ENCODE measurements at regions not wholly inside any gene's neighbourhood (a gene's known extent, or its start where the extent isn't known, plus 50 kb on each side); places are given as distances from the start of the nearest gene placed in this dataset.

GRCh38 chr21:31489726-31490125 is 145.7 kb upstream of the TIAM1 start:
- Mint-ChIP-seq H3K27me3 (ENCODE audit: low read depth in 3 of 3) (peaks cover 0 to 2% (median 0%) of the 10 kb centered on the region in 3 donors), H3K4me1 (no peaks in the 10 kb centered on the region), H3K27ac (no peak overlapping the region), H3K9me3 (peaks cover 19 to 43% (median 31%) of the 10 kb centered on the region in 7 donors), H3K36me3 (no peaks in the 10 kb centered on the region), H3K4me3 (no peak overlapping the region)
- no peak for TF ChIP-seq CTCF (IDR thresholded peaks at IDR 0.05)
- H3K36me3 ChIP-seq (replicated peaks in 1 of 2; ENCODE audit: control insufficient read depth in 1 of 2, insufficient read depth in 2 of 2, low read length in 2 of 2), result no peaks in the 10 kb centered on the region
- no peak overlapping the region for H3K27ac ChIP-seq (ENCODE audit: low read depth in 1 of 2, low read length in 2 of 2)
- H3K79me2 ChIP-seq (ENCODE audit: insufficient read depth, low read length), result no peaks in the 10 kb centered on the region
- H3K9me3 ChIP-seq (replicated peaks in 1 of 2; ENCODE audit: control insufficient read depth in 1 of 2, insufficient read depth in 1 of 2, low read length in 2 of 2), result peaks cover 21 to 37% of the 10 kb centered on the region in 2 donors
- DNase-seq, result no peak
- WGBS (ENCODE audit: insufficient coverage), result no CpG with 5 or more reads among the region's 2 CpGs
- no peaks in the 10 kb centered on the region for H3K27me3 ChIP-seq (ENCODE audit: control insufficient read depth in 2 of 2, insufficient read depth in 2 of 2, low read length in 2 of 2)
- H3K4me2 ChIP-seq (replicated peaks; ENCODE audit: extremely low read depth, low read length, poor library complexity, severe bottlenecking), result no peak overlapping the region
- H3K4me1 ChIP-seq (ENCODE audit: control insufficient read depth in 1 of 2, insufficient read depth in 2 of 2, low read length in 2 of 2), result no peaks in the 10 kb centered on the region
- H3K9ac ChIP-seq (ENCODE audit: insufficient read depth, low read length, poor library complexity, severe bottlenecking), result no peak overlapping the region
- H4K20me1 ChIP-seq (ENCODE audit: insufficient read depth, low read length), result no peaks in the 10 kb centered on the region
- no peak overlapping the region for H2AFZ ChIP-seq (ENCODE audit: insufficient read depth, low read depth, low read length, poor library complexity, severe bottlenecking)
- no peak overlapping the region for H3K4me3 ChIP-seq (replicated peaks in 1 of 3; ENCODE audit: low read depth in 2 of 3, low read length in 3 of 3)
- intact Hi-C loops (cut with micrococcal nuclease), result no loop called here

DNA sequence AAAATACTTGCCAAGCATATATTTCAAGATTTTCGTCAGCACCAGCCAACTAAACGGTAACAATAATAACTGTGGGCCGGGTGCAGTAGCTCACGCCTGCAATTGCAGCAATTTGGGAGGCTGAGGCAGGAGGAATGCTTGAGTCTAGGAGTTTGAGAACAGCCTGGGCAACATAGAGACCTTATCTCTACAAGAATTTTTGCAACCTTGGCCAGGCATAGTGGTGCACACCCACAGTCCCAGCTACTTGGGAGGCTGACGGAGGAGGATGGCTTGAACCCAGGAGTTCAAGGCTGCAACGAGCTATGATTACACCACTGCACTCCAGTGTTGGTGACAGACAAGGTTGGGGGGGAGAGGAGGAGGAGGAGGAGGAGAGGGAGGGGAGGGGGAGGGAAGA is 145.0 kb upstream of the TIAM1 start:
- no peak overlapping the region for H2AFZ ChIP-seq (ENCODE audit: insufficient read depth, low read depth, low read length, poor library complexity, severe bottlenecking)
- H3K36me3 ChIP-seq (replicated peaks in 1 of 2; ENCODE audit: control insufficient read depth in 1 of 2, insufficient read depth in 2 of 2, low read length in 2 of 2), result no peaks in the 10 kb centered on the region
- no CpG with 5 or more reads among the region's 6 CpGs for WGBS (ENCODE audit: insufficient coverage)
- no peak overlapping the region for H3K9ac ChIP-seq (ENCODE audit: insufficient read depth, low read length, poor library complexity, severe bottlenecking)
- Mint-ChIP-seq H3K4me3 (no peak overlapping the region), H3K27ac (no peak overlapping the region), H3K4me1 (no peaks in the 10 kb centered on the region), H3K27me3 (ENCODE audit: low read depth in 3 of 3) (peaks cover 0 to 2% (median 0%) of the 10 kb centered on the region in 3 donors), H3K36me3 (no peaks in the 10 kb centered on the region), H3K9me3 (peaks cover 25 to 50% (median 37%) of the 10 kb centered on the region in 7 donors)
- no peak for DNase-seq
- no peak overlapping the region for H3K27ac ChIP-seq (ENCODE audit: low read depth in 1 of 2, low read length in 2 of 2)
- H3K27me3 ChIP-seq (ENCODE audit: control insufficient read depth in 2 of 2, insufficient read depth in 2 of 2, low read length in 2 of 2), result no peaks in the 10 kb centered on the region
- intact Hi-C loops (cut with micrococcal nuclease), result no loop called here
- no peak for TF ChIP-seq CTCF (IDR thresholded peaks at IDR 0.05)
- H4K20me1 ChIP-seq (ENCODE audit: insufficient read depth, low read length), result no peaks in the 10 kb centered on the region
- no peak overlapping the region for H3K4me3 ChIP-seq (replicated peaks in 1 of 3; ENCODE audit: low read depth in 2 of 3, low read length in 3 of 3)
- no peaks in the 10 kb centered on the region for H3K79me2 ChIP-seq (ENCODE audit: insufficient read depth, low read length)
- H3K9me3 ChIP-seq (replicated peaks in 1 of 2; ENCODE audit: control insufficient read depth in 1 of 2, insufficient read depth in 1 of 2, low read length in 2 of 2), result peaks cover 22 to 44% of the 10 kb centered on the region in 2 donors
- H3K4me1 ChIP-seq (ENCODE audit: control insufficient read depth in 1 of 2, insufficient read depth in 2 of 2, low read length in 2 of 2), result no peaks in the 10 kb centered on the region
- H3K4me2 ChIP-seq (replicated peaks; ENCODE audit: extremely low read depth, low read length, poor library complexity, severe bottlenecking), result no peak overlapping the region

Data from CD14-positive monocyte (primary cell).